Hepatocyte (in vitro differentiated cells): ENCODE measurements at regions not wholly inside any gene's neighbourhood (a gene's known extent, or its start where the extent isn't known, plus 50 kb on each side); places are given as distances from the start of the nearest gene placed in this dataset.

Source experiments
- CTCF ChIP-seq: fragments of 200-600 bp; sonication (generic); IDR thresholded peaks from 2 replicates; pipeline ENCODE4 v1.5.1; 2016; ENCODE audit warnings: antibody characterized with exemption, mild to moderate bottlenecking; ENCODE audit not compliant: poor library complexity
- EZH2 ChIP-seq: fragments of 200-600 bp; sonication (generic); IDR thresholded peaks from 2 replicates; pipeline ENCODE4 v1.6.1; 2016; ENCODE audit warnings: antibody characterized with exemption, mild to moderate bottlenecking, borderline replicate concordance

- TF ChIP-seq CTCF (no peak), EZH2 (no peak)
These were observed 265.4 kb downstream of the SKIDA1 start for GRCh38 chr10:21260066-21260465.
